ENCODE measurements at regions not wholly inside any gene's neighbourhood (a gene's known extent, or its start where the extent isn't known, plus 50 kb on each side); places are given as distances from the start of the nearest gene placed in this dataset.

GRCh38 chr2:122417114-122417513 is 661.7 kb downstream of the TSN start:
- TF ChIP-seq CTCF (IDR thresholded peaks at IDR 0.05) (no peak), EZH2 (IDR thresholded peaks at IDR 0.05) (no peak), EZH2phosphoT487 (IDR thresholded peaks at IDR 0.05) (no peak)

Measured in neural progenitor cell (in vitro differentiated cells).